ENCODE measurements at regions not wholly inside any gene's neighbourhood (a gene's known extent, or its start where the extent isn't known, plus 50 kb on each side); places are given as distances from the start of the nearest gene placed in this dataset. TPM values are rescaled to one million over a fixed set of nuclear protein-coding genes. Genes with fewer than 3 reads are reported as not detected.
A peak's percentile ranks its signal among the peaks of the same experiment; 100 is the strongest.

- no peak overlapping the region for H3K4me3 ChIP-seq
- H3K4me1 ChIP-seq (ENCODE audit: control insufficient read depth in 5 of 5, insufficient read depth in 5 of 5, low read length in 5 of 5): peaks cover 0 to 34% (median 0%) of the 10 kb centered on the region in 5 donors
- H3K27me3 ChIP-seq (ENCODE audit: control insufficient read depth in 3 of 3, insufficient read depth in 3 of 3, low read length in 2 of 3): no peaks in the 10 kb centered on the region
- WGBS, 2 donors: 91 to 95% methylated on average over 2 of the region's 2 CpGs
- peaks cover 0 to 2% (median 0%) of the 10 kb centered on the region in 4 donors for H3K9me3 ChIP-seq (ENCODE audit: control insufficient read depth in 4 of 4, insufficient read depth in 3 of 4, low read length in 3 of 4)
- no peaks in the 10 kb centered on the region for H3K36me3 ChIP-seq (ENCODE audit: control insufficient read depth in 4 of 4, insufficient read depth in 4 of 4, low read length in 4 of 4)
- ATAC-seq (ENCODE audit: insufficient read depth, low FRiP score): no peak
- DNase-seq: no peak
- no peak for TF ChIP-seq CTCF (IDR thresholded peaks at IDR 0.05; ENCODE audit: control extremely low read depth, extremely low read depth)
- no peak overlapping the region for H3K9ac ChIP-seq (ENCODE audit: insufficient read depth in 1 of 2, low read length in 2 of 2)
- H3K27ac ChIP-seq (ENCODE audit: low read depth in 1 of 2, low read length in 1 of 2): no peak overlapping the region
These were observed 59.1 kb upstream of the DCN start for GRCh38 chr12:91241756-91242155.

GRCh38 chr12:91240386-91241095, 57.9 kb upstream of the DCN start:
- no peak for TF ChIP-seq CTCF (IDR thresholded peaks at IDR 0.05; ENCODE audit: control extremely low read depth, extremely low read depth)
- peaks cover 0 to 34% (median 0%) of the 10 kb centered on the region in 5 donors for H3K4me1 ChIP-seq (ENCODE audit: control insufficient read depth in 5 of 5, insufficient read depth in 5 of 5, low read length in 5 of 5)
- WGBS, 2 donors: 66 to 79% methylated on average over 4 of the region's 4 CpGs
- no peak overlapping the region for H3K4me3 ChIP-seq
- no peak overlapping the region for H3K9ac ChIP-seq (ENCODE audit: insufficient read depth in 1 of 2, low read length in 2 of 2)
- no peak overlapping the region for H3K27ac ChIP-seq (ENCODE audit: low read depth in 1 of 2, low read length in 1 of 2)
- peaks cover 0 to 2% (median 0%) of the 10 kb centered on the region in 4 donors for H3K9me3 ChIP-seq (ENCODE audit: control insufficient read depth in 4 of 4, insufficient read depth in 3 of 4, low read length in 3 of 4)
- H3K27me3 ChIP-seq (ENCODE audit: control insufficient read depth in 3 of 3, insufficient read depth in 3 of 3, low read length in 2 of 3): no peaks in the 10 kb centered on the region
- DNase-seq: peak; percentile 67 to 98 (median 96)
- no peak for ATAC-seq (ENCODE audit: insufficient read depth, low FRiP score)
- H3K36me3 ChIP-seq (ENCODE audit: control insufficient read depth in 4 of 4, insufficient read depth in 4 of 4, low read length in 4 of 4): no peaks in the 10 kb centered on the region

- Histone ChIP-seq H3K27ac (ENCODE audit: low read depth in 1 of 2, low read length in 1 of 2) (no peak overlapping the region), H3K36me3 (ENCODE audit: control insufficient read depth in 4 of 4, insufficient read depth in 4 of 4, low read length in 4 of 4) (no peaks in the 10 kb centered on the region), H3K4me1 (ENCODE audit: control insufficient read depth in 5 of 5, insufficient read depth in 5 of 5, low read length in 5 of 5) (peaks cover 0 to 34% (median 0%) of the 10 kb centered on the region in 5 donors), H3K4me3 (no peak overlapping the region), H3K9me3 (ENCODE audit: control insufficient read depth in 4 of 4, insufficient read depth in 3 of 4, low read length in 3 of 4) (peaks cover 0 to 2% (median 0%) of the 10 kb centered on the region in 4 donors), H3K9ac (ENCODE audit: insufficient read depth in 1 of 2, low read length in 2 of 2) (peak overlapping the region in 1 of 2 donors; percentile 6), H3K27me3 (ENCODE audit: control insufficient read depth in 3 of 3, insufficient read depth in 3 of 3, low read length in 2 of 3) (no peaks in the 10 kb centered on the region)
- 60 to 71% methylated on average over 3 of the region's 3 CpGs for WGBS, 2 donors
- TF ChIP-seq CTCF (IDR thresholded peaks at IDR 0.05; ENCODE audit: control extremely low read depth, extremely low read depth): no peak
- no peak for ATAC-seq (ENCODE audit: insufficient read depth, low FRiP score)
- DNase-seq: peak; percentile 30 to 95 (median 93)
These were observed 56.9 kb upstream of the DCN start for GRCh38 chr12:91239481-91239880.

Small RNAs in the stretch of these regions (small RNA-seq; reads per million reads assigned to genes)
- gene AC090049.2 (ENCODE audit: low replicate concordance): not detected
- gene RF02110 (ENCODE audit: low replicate concordance): not detected
